ENCODE measurements at regions not wholly inside any gene's neighbourhood (a gene's known extent, or its start where the extent isn't known, plus 50 kb on each side); places are given as distances from the start of the nearest gene placed in this dataset.
"Not testable (repeated sequence)": the region's sequence is repeated elsewhere in the genome, so short reads cannot be mapped to it uniquely, and the experiment has no call there.

DNA sequence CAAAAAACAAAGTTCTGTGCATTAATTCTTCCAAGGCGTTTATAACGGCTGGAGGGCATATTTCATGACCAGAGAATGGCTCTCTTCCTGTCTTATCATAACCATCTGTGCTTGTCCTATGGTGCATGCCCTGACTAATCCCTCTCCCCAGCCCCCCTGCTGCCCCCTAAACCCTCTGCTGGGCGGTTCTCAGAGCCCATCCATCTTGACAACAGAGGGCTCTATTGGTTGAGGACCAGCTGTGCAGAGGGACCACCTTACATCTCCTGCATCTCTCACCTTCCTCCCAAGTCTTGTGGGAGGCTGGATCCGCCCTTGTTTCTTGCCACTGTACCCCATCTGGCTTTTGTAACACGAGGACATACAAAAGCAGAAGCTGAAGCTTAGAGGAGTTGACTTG, 282.1 kb downstream of the MIAT start:
- ATAC-seq (ENCODE audit: poor library complexity) (no peak), DNase-seq (no peak)
- intact Hi-C loops (cut with DNase I) = no loop called here

DNA sequence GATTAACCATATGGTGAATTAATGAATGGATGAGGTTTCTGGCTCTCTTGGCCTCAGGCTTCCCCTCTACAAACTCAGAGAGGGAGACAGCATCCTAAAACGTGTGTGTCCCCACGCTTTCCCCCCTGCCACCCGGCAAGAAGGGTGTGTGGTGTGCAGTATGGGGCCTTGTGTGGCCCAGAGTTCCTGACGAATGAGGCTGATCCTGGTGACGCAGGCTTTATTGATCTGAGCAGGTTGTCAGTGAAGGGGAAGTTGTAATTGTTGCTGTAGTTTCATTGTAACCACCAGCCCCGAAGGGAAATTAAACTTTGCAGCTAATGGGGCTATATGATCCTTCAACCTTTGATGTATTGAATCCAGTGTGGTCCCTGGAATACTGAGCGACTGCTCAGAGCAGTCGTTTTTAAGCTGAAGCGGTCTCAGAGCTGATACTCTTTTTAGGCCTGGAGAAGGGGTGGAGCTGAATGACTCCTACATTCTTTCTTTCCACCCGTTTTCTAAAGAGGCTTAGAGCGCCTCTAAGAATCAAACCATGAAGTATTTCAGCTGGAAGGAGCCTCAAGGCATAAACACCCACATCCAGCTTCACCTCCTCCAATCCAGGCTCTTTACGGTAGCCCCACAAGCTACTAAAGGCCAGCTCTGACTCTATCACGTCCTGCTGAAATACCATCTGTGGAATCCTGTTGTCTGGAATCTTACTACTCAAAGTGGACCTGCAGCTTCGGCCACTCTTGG, 284.7 kb downstream of the MIAT start:
- intact Hi-C loops (cut with DNase I) = no loop called here
- no peak for ATAC-seq (ENCODE audit: poor library complexity)

DNA sequence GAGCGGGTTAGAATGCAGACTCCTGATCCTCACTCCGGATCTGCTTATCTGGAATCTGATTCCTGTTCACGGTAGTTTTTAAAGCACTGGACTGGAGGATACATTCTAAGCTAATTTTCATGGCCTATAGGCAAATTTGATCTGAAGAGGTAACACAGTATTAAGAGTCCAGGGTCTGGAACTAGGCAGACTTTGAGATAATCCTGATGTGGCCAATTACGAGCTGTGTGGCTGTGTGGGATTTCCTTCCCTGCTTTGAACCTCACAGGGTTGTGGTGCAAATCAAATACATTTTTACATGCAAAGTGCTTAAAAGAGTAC, 285.2 kb downstream of the MIAT start:
- ATAC-seq (ENCODE audit: poor library complexity) (no peak), DNase-seq (no peak)
- intact Hi-C loops (cut with DNase I) = no loop called here

More for the DNA sequence above, 284.7 kb downstream of the MIAT start:
- no peak for DNase-seq

DNA sequence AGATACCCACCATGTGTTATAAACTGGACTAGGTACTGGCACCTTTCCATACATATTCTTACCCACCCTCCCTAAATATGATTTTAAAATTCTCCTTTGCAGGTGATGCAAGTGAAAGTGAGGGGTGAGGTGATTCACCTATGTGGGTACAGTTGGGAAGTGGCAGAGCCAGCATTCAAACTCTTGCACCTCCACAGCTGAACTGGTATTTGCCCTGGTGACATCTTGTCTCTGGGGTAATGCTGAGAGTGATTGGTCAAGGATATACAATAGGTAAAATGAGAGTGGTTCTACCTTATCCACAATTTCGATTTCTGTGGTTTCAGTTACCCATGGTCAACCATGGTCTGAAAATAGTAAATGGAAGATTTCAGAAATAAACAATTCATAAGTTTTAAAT, 288.2 kb downstream of the MIAT start:
- no peak for DNase-seq
- no peak for ATAC-seq (ENCODE audit: poor library complexity)
- intact Hi-C loops (cut with DNase I) = no loop called here

DNA sequence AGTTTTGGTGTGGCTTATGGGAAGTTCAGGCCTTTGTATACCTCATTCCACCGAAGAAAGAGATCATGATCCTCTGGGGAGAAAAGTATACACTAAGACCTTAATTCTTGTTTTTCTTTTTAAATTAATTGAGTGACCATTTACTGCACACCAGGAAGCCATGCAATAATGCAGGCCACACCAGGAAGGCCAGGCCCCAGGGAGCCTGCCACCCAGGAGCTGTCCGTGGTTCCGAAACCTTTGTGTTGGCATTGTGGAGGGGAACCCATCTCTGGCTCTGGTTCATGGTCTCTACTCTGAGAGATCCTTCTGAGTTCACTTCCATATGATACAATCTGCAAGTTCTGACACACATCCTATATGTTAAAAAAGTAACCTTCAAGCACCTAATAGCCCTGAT, 291.8 kb downstream of the MIAT start:
- DNase-seq (no peak), ATAC-seq (ENCODE audit: poor library complexity) (no peak)
- intact Hi-C loops (cut with DNase I) = no loop called here

DNA sequence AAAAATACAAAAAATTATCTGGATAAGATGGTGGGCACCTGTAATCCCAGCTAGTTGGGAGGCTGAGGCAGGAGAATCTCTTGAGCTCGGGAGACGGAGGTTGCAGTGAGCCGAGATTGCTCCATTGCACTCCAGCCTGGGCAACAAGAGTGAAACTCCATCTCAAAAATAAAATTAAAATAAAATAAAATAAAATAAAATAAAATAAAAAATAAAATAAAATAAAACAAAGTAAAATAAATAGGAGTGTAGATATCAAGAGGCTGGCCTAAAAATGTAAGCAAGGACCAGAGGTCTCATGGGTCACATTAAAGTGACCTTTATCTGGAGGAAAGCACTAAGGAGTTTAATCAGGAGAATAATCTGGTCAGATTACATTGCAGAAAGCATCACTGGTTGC, 293.8 kb downstream of the MIAT start:
- intact Hi-C loops (cut with DNase I); DNase-seq; ATAC-seq (ENCODE audit: poor library complexity): not testable (repeated sequence)

DNA sequence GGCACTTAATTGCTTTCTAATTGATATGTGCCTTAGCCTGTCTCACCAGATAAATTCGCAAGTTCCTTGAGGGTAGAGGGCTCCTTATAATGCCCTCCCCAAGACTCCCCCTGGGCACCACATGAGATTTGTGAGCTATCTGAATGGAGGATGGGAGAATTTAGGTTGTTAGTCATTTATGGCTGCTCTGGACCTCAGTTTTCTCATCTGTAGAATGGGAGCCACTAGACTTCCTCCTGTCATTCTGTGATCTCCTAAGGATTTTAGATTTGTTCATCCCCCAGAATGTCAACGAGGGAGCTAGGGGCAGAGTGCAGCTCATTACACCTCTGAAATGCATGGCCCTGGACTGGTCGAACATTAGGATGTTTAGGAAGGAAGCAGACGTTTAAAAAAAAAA, 294.6 kb downstream of the MIAT start:
- no peak for DNase-seq
- ATAC-seq (ENCODE audit: poor library complexity) = no peak
- intact Hi-C loops (cut with DNase I) = no loop called here

DNA sequence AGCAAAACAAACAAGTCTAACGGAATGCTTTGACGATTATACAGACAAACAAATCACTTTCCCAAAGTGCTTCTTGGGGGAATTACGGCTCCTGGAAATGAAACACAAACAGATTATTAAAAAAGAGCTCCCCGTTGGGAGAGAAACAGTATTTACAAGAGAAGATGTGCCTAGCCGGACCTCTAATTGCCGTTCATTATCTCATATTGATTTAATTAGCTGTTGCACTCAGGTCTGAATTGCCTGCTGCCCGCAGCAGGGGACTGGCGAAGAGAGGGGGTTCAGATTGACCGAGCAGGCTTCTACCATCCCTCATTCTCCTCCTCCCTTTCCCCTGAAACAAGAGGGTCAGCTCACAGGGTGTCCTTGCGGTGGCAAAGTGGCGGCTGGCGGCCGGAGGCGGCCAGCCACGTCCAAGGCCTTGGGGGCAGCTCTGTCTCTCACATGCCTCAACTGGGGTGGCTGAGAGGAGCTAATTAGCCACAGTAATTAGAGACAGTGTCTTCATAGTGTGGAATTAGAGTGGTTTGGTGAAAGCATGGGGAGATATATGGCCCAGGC, 295.1 kb downstream of the MIAT start:
- ATAC-seq (ENCODE audit: poor library complexity) (no peak), DNase-seq (no peak)
- intact Hi-C loops (cut with DNase I) = no loop called here

DNA sequence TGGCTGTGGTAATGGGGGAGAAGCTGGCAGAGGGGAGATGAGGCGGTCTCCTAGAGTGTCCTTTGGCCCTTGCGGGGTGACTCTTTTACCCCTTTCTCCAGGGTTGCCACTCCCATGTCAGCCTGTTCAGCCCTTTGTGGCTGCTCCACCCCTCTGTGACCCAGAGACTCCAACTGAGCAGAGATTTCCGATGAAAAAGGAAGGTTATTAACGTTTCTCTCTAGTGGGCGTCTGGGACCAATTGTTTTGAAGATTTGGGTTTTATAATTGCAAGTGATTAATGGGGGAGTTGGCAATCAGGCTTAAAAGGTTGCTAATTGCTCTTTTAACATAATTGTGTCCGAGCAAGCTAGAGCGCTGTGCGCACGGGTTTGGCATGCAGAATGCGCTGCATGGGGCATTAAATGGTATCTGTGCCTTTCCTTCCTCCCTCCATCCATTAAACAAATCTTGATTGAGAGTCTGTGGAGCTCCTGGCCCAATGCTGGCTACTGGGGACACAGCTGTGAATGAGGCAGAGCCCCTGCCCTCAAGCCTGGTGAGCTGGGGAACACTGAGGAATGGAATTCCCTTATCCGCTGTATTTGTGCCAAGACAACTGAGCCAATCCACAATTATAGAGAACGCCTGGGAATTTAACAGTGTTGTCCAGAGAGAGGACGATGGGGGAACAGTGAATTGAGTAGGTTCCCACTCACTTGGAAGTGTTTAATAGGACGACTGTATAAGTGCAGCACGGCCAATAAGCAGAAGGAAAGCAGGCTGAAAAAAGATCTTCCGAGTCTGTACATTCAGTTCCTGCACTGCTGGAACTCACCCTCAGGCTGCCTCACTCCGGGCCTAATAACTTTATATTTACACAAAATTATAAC, 295.9 kb downstream of the MIAT start:
- intact Hi-C loops (cut with DNase I) = no loop called here
- DNase-seq (no peak), ATAC-seq (ENCODE audit: poor library complexity) (no peak)

DNA sequence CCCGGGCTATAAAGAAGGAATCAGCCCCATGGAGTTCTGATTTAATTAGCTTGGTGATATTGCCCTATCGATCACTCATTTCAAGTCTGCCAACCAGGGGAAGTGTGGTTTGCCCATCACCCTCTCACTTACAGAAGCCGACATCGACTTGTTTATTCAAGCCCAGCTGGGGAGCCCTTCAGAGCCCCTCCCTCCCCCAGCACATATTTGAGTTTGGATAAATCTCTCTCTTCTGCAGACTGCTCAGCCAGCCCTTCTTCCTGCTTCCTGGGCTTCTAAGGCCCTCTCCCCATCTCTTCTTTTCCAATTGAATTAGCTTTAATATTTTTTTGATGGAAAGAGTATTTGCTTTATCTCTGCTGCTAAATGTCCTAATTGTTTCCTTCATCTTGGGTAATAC, 299.0 kb downstream of the MIAT start:
- DNase-seq (no peak), ATAC-seq (ENCODE audit: poor library complexity) (no peak)
- intact Hi-C loops (cut with DNase I) = no loop called here

DNA sequence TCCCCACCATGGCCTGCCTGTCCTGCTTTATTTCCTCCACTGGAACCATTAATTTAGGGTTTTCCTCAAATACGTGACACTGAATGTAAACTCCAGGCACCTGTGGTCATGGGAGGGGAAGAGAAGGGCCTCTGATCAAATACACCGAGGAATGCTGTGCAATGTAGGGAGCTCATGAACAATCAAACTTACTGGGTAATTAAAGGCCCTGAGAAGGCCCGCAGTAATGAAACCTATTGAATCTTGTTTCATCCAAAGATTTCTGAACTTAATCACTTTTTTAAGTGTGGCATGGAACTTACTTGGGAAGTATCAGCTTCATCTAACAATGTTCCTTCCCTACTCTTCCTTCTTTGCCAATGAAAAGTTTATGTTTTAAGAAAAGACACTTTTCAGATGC, 299.8 kb downstream of the MIAT start:
- no peak for DNase-seq
- intact Hi-C loops (cut with DNase I) = no loop called here
- ATAC-seq (ENCODE audit: poor library complexity) = no peak

DNA sequence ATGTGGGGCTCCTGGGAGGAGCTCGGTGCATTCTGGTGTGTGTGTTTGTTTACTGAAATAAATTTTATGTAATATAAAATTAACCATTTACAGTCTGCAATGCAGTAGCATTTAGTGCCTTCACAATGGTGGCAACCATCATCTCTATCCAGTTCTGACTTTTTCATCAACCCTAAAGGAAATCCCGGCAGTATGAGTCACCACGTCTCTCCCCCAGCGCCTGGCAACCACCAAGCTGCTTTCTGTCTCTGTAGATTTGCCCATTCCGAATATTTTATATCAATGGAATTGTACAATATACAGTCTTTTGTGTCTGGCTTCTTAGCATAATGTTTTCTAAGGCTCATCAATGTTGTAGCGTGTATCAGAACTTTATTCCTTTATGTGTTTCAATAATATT, 300.5 kb downstream of the MIAT start:
- DNase-seq (no peak), ATAC-seq (ENCODE audit: poor library complexity) (no peak)
- intact Hi-C loops (cut with DNase I) = no loop called here

DNA sequence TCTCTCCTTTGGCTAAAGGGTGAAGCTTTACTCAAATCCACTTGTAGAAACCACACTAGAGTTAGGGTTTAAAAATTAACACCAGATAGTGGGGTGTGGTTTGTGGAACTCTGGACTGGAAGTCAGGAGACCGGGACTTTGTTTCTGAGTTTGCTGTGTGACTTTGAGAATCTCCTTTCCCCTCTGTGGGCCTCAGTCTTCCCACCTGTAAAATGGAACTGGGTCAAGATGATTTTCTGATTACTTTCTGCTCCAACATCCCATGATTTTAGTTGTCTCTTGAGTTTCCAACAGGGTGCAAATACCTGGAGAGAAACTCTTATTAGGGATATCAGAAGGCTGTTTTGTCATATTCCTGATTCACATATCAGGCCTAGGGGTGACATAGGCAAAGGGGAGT, 301.0 kb downstream of the MIAT start:
- intact Hi-C loops (cut with DNase I) = no loop called here
- DNase-seq (no peak), ATAC-seq (ENCODE audit: poor library complexity) (no peak)

DNA sequence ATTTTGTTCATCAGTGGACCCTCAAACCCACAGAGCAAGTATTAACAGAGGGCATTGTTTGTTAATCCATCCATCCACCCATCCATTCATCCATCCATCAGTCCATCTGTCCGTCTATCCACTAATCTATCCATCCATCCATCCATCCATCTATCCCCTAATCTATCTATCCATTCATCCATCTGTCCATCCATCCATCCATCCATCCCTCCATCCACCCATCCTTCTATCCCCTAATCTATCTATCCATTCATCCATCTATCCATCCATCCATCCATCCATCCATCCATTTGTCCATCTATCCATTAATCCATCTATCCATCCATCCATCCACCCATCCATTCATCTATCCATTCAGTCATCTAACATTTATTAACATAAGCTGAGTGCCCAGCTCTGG, 307.3 kb downstream of the MIAT start:
- no peak for ATAC-seq (ENCODE audit: poor library complexity)
- intact Hi-C loops (cut with DNase I) = no loop called here
- no peak for DNase-seq

DNA sequence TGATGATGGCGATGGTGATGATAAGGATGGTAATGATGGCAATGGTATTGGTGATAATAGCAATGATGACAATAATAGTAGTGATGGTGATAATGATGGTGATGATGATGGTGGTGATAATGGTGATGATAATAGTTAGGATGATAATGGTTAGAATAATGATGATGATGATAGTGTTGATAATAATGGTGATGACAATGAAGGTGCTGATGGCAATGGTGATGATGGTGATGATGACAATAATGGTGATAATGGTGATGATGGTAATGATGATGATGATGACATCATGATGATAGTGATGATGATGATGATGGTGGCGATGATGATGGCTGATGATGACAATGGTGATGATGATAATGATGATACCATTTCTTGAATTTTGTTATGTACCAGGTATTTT, 309.9 kb downstream of the MIAT start:
- no peak for ATAC-seq (ENCODE audit: poor library complexity)
- no peak for DNase-seq
- intact Hi-C loops (cut with DNase I) = no loop called here

DNA sequence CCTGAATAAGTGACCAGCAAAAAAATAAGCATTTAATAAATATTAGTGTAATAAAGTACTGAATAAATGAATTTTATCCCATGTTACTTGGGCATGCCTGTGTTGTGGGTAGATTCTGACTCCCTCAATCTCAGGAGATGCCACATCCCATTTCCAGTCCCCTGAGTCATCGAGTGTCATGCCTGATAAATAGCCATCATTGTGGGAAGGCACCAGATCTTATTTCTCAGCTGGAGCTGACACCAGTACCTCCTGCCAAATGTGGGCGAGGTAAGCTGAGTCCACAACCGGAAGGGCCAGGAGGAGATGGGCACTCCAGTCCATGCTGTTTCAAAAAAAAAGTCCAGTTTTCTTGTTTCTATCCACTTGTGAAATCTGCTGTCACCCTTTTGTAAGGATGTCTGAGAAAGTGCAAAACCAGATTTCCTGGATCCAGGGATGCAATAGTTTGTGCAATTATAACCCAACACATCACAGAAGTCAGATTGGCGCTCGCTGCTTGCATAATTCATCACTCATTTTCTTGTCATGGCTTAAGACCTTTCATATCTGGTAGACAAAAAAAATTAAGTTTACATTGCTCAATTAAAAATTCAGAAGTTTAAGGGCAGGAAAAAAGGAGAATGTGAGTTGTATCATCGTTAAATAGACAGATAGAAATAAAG, 311.6 kb downstream of the MIAT start:
- intact Hi-C loops (cut with DNase I) = no loop called here
- ATAC-seq (ENCODE audit: poor library complexity) = no peak
- no peak for DNase-seq

DNA sequence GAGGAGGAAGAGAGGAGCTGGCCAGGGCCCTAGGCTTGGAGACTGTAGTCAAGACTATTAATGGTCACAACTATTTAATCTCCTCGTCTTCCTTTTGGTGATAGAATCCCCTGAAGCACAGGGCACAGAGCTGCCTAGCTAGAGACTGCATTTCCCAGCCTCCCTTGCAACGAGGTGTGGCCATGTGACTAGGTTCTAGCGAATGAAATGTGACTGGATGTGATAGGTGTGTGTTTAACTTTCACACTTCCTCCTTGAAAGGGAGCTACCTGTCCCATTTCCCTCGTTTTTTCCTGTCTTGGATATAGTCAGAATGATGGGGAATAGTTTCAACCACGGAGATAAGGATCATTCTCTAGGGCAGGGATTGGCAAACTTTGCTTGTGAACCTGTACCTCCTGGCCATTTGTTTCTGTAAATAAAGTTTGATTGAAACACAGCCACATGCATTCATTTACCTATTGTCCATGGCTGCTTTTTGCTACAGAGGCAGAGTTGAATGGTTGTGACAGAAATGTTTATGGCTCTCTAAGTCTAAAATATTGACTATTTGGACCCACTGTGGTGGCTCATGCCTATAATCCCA, 313.5 kb downstream of the MIAT start:
- ATAC-seq (ENCODE audit: poor library complexity) (no peak), DNase-seq (no peak)
- intact Hi-C loops (cut with DNase I) = no loop called here

DNA sequence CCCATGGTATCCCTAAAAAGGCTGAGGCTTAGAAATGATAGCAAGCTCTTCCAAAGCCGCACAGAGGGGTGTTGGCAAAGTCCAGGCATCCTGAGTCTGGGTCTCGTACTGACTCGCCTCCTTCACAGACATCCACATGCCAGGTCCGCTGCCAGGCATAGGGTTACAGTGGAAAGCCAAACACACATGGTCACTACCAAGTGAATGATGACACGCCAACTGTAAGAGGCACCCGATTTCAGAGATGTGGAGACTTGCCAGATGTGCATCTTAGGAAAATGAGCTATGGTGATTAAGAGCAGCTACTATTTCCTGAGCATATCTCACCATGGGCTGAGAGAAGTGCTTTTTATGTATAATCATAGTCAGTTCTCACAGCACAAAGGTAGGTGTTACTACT, 314.9 kb downstream of the MIAT start:
- DNase-seq = no peak
- no peak for ATAC-seq (ENCODE audit: poor library complexity)
- intact Hi-C loops (cut with DNase I) = no loop called here

DNA sequence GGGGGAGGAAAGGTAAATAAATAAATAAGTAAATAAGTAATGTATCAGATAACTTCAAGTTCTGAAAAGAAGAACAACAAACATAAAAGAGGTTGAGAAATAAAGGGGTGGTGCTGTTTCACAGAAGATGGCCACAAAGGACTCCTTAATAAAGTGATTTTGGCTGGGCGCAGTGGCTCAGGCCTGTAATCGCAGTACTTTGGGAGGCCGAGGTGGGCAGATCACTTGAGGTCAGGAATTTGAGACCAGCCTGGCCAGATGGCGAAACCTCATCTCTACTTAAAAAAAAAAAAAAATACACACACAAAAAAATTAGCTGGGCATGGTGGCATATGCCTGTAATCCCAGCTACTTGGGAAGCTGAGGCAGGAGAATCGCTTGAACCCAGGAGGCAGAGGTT, 315.5 kb downstream of the MIAT start:
- intact Hi-C loops (cut with DNase I); DNase-seq: not testable (repeated sequence)

More for the DNA sequence above, 315.5 kb downstream of the MIAT start:
- ATAC-seq (ENCODE audit: poor library complexity) = not testable (repeated sequence)

Data from Right ventricle myocardium superior (tissue), 1 donor.